Hypothalamus (tissue), 51 donors: ENCODE measurements at regions not wholly inside any gene's neighbourhood (a gene's known extent, or its start where the extent isn't known, plus 50 kb on each side); places are given as distances from the start of the nearest gene placed in this dataset.

Experiments used
- DNase-seq, 51 donors: peaks; one replicate each; lab custom pipeline; 2025; lab: John Stamatoyannopoulos, UW

DNA sequence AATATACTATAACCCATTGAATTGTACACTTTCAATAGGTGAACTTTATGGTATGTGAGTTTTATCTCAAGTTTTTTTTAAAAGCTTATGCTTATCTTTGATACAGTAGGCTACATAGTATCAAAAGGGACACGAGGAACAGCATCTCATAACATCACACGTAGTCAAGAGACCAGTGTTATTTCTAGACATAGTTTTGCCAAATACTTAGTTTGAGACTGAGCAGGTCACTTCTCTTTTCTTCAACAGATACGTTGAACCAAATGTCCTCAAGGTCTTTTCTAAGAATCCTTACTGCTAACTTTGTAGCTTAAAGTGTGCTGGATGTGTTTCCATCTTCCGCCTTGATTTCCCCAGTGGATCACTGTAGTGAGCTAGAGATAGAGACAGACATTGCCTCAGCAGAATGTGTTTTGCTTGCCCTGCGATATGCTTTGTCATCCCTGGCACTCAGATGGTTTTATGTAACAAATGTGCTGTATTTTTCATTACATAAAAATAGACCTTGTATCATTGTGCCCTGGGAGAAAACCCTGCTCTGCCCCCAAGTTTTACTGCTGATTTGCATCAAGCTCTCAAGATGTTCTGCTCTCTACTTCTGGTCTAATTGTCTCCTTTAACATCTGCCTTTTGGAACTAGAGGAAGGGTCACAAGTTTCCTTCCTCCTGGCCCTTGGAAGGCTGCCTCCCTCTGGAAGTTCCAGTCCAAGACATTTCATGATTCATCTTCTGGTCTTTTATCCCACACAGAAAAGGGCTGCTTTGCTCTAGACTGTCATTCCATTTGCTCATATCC is 426.4 kb upstream of the RGMA start:
- no peak for DNase-seq

DNA sequence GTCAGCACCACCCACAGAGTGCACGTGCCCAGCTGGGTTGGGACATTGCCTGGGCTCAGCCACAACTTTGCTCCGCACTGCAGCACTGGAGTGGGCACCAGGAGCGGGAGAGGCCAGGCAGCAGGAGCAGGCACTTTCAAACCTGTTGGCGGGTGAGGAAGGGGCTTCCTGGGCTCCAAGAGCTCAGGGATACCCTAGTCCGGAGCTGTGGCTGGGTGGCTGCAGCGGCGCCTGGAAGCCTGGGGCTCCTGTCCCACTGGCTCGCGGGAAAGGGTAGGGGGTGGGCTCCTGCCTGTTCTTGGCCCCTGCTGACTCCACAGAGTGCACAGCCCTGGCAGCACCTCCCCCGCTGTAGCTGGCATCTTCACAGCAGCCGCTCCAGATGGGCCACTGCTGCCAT is 417.6 kb upstream of the RGMA start:
- no peak for DNase-seq

- no peak for DNase-seq
Observed at GRCh38 chr15:93505506-93505905, 416.5 kb upstream of the RGMA start.

GRCh38 chr15:93501946-93502345 is 412.9 kb upstream of the RGMA start:
- no peak for DNase-seq

GRCh38 chr15:93500155-93500554 is 411.1 kb upstream of the RGMA start:
- DNase-seq = no peak

DNA sequence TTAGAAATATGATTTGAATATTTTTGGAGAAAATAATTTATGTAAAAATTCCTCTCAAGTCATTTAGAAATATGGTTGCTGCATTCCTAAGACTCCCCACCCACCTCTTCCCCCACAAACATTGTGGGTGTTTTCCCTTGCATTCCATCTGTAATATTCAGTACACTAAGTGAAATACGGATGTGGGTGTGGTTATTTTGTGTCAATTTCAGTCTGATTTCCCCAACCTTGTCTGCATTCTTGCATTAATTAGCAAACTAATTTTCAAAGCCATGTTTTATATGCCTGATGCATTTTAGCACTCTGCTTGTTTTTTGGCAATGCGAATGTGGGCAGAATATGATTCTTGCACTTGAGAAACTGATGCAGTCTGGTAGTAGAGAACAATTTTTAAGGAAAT is 408.3 kb upstream of the RGMA start:
- no peak for DNase-seq

- DNase-seq = no peak
Observed at GRCh38 chr15:93496888-93497287, 407.9 kb upstream of the RGMA start.

DNA sequence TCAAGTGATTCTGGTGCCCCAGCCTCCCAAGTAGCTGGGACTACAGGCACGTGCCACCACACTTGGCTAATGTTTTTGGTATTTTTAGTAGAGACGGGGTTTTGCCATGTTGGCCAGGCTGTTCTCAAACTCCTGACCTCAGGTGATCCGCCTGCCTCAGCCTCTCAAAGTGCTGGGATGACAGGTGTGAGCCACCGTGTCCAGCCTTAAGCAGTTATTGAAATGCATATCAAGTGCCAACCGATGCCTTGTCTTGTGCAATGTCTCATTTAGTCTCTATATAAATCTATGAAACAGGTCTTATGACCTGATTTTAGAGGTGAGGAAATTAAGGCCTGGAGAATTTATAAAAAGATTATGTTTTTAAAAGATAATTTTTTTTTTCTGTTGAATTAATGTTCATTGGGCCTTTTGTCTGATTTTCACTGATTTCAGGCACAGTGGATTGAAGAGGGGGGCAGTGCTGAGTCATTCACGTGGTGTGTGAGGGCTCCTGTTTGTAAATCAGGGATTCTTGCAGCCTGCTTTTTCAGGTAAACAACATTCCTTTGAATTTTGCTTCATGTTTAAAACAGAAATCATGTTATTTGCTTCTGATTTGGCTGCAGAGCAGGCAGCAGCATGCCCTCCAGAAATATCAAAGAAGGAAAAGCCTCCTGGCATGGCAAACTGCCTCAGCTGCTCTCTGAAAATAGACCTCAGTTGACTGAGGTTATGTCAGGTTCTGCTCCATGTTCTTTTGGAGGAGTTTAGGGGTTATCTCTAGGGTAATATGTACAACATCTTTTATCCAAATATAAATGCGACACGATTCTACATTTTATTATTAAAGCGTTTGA is 407.0 kb upstream of the RGMA start:
- peak in 1 of 51 donors; percentile 4 for DNase-seq

GRCh38 chr15:93493172-93493571 is 404.2 kb upstream of the RGMA start:
- no peak for DNase-seq

- DNase-seq = no peak
Observed at GRCh38 chr15:93491291-93491690, 402.3 kb upstream of the RGMA start.

GRCh38 chr15:93488296-93488713 is 399.3 kb upstream of the RGMA start:
- no peak for DNase-seq

GRCh38 chr15:93486407-93487117 is 397.6 kb upstream of the RGMA start:
- DNase-seq = no peak

DNA sequence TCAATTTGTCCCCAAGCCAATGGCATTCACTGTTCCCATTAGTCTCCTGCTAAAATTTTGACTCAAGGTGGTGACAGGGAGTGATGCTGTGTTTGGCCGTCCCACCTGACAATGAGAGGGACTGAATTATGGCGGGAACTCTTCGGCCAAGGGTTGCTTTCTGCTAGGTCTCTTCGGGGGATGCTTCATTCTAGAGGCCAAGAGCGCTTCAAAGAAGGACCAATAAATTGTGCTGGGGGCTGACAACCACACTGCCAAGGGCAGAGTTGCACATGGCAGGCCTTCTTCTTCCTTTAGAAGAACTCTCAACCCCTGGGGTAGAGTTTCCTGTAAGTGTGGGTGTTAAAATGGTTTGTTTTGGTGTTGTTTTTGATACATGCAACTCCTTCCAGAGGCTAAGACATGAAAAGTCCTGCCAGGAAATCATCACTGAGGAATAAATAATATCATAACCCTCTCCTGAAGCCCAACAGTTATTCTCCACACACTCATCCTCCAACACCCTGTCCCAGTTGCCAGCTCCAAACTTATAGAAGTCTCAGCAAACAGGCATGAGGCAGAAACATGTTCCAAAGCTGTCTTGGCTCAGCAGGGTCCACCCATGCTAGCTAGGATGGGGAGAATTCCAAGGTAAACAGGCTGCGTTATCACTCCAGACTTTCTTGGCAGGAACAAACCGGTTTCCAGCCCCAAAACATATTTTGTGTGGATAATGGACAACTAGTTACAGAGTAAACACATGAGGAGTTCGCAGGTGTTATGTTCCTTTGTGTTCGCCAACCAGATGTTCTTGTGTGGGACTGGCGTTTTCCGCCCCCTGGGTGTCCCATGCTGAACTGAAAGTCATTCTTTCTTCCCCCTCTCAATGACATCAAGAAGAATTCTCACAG is 396.7 kb upstream of the RGMA start:
- DNase-seq = no peak

- no peak for DNase-seq
Observed at GRCh38 chr15:93483923-93484322, 394.9 kb upstream of the RGMA start.

- DNase-seq = no peak
Observed at GRCh38 chr15:93482731-93483130, 393.7 kb upstream of the RGMA start.

DNA sequence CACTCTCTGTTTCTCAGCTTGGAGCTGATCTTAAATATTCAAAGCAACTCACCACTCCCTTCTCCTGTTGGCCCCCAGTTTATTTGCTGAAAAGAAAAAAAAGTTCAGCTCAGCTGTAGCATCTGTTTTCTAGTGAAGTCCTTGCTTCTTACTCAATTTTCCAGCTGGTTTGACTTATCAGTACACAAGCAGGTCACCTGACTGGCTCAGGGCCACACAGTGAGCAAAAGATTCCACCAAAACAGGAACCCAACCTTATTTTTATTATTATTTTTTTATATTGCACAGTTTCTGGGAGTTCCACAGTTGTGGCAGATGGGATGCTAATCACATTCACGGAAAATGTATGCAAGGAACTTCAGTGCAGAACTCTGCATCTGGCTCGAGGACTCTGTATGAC is 390.7 kb upstream of the RGMA start:
- DNase-seq = no peak

GRCh38 chr15:93478947-93479346 is 389.9 kb upstream of the RGMA start:
- DNase-seq = no peak

DNA sequence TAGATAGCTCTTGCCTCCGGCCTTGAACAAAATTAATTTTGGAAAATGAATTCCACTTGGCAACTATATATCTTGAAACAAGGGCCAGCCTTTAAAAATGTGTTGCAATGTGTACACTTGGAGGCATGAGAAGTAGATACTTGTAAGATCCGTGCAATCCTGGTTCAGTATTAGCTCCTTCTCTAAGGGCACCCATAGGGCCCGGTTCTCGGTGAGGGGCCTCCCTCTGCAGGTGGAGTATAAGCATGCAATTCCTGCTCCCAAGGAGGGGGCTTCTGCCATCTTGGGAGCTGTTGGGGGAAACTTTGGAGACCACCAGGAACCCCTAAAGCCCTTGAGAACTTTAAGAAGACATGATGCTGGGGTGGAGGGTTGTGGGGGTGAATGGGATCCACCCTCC is 388.7 kb upstream of the RGMA start:
- DNase-seq = no peak

- no peak for DNase-seq
Observed at GRCh38 chr15:93477188-93477587, 388.2 kb upstream of the RGMA start.

- DNase-seq = peak in 1 of 51 donors; percentile 27
Observed at GRCh38 chr15:93476491-93477177, 387.6 kb upstream of the RGMA start.
